HCT116 (cell line): ENCODE measurements at regions not wholly inside any gene's neighbourhood (a gene's known extent, or its start where the extent isn't known, plus 50 kb on each side); places are given as distances from the start of the nearest gene placed in this dataset.

ENCODE experiments used
- CEBPB ChIP-seq: IDR thresholded peaks from 2 replicates; pipeline ENCODE4 v1.6.1; 2012; ENCODE audit warnings: low read depth
- CTCF ChIP-seq, 3 experiments: fragments of 200-600 bp in 1 of 3; sonication (generic) in 1 of 3; IDR thresholded peaks in 2 of 3; conservative IDR thresholded peaks in 1 of 3; 2 replicates each; pipeline ENCODE4 v1.5.1; 2012 to 2017; ENCODE audit warnings: low read depth in 2 of 3, low read length in 2 of 3, antibody characterized with exemption in 1 of 3, borderline replicate concordance in 1 of 3, control low read depth in 1 of 3, mild to moderate bottlenecking in 1 of 3, mixed read lengths in 1 of 3, mixed run types in 1 of 3, moderate library complexity in 1 of 3; ENCODE audit not compliant: insufficient read depth in 1 of 3
- EZH2phosphoT487 ChIP-seq: fragments of 200-600 bp; IDR thresholded peaks from 2 replicates; pipeline ENCODE4 v1.6.1; 2018; ENCODE audit warnings: antibody characterized with exemption, borderline replicate concordance
- POLR2A ChIP-seq: IDR thresholded peaks from 2 replicates; pipeline ENCODE4 v1.7.0; 2011; ENCODE audit warnings: borderline replicate concordance; ENCODE audit not compliant: insufficient read depth, insufficient read length; ENCODE audit errors: extremely low read depth
- POLR2AphosphoS5 ChIP-seq: IDR thresholded peaks from 2 replicates; pipeline ENCODE4 v1.6.1; 2011; ENCODE audit warnings: mild to moderate bottlenecking, low read depth, low read length, moderate library complexity
- RAD21 ChIP-seq: IDR thresholded peaks from 2 replicates; pipeline ENCODE4 v1.6.1; 2012; ENCODE audit warnings: low read depth, mild to moderate bottlenecking
- SP1 ChIP-seq: IDR thresholded peaks from 2 replicates; pipeline ENCODE4 v1.6.1; 2012; ENCODE audit warnings: low read depth
- SRF ChIP-seq: IDR thresholded peaks from 2 replicates; pipeline ENCODE4 v1.6.1; 2012; ENCODE audit warnings: low read depth
- YY1 ChIP-seq: IDR thresholded peaks from 2 replicates; pipeline ENCODE4 v1.6.1; 2011; ENCODE audit warnings: low read length, low read depth, moderate library complexity, mild to moderate bottlenecking; ENCODE audit not compliant: insufficient replicate concordance; ENCODE audit errors: extremely low read depth
- ZBTB33 ChIP-seq: IDR thresholded peaks from 2 replicates; pipeline ENCODE4 v1.6.1; 2011; ENCODE audit warnings: mild to moderate bottlenecking, low read length, moderate library complexity; ENCODE audit not compliant: insufficient replicate concordance; ENCODE audit errors: extremely low read depth
- ZNF274 ChIP-seq: fragments of 200-500 bp; sonication (Bioruptor generic); IDR thresholded peaks from 2 replicates; pipeline ENCODE4 v1.6.1; 2014; ENCODE audit warnings: mild to moderate bottlenecking, low read depth, low read length, inconsistent platforms
- TF ChIP-seq, protein P1 (sequence below): IDR thresholded peaks from 2 replicates; pipeline ENCODE4 v1.6.1; 2012
- TF ChIP-seq, protein P2 (sequence below): IDR thresholded peaks from 2 replicates; pipeline ENCODE4 v1.6.1; 2012; ENCODE audit warnings: low read depth
- TF ChIP-seq, protein P3 (sequence below): IDR thresholded peaks from 2 replicates; pipeline ENCODE4 v1.6.1; 2012

DNA sequence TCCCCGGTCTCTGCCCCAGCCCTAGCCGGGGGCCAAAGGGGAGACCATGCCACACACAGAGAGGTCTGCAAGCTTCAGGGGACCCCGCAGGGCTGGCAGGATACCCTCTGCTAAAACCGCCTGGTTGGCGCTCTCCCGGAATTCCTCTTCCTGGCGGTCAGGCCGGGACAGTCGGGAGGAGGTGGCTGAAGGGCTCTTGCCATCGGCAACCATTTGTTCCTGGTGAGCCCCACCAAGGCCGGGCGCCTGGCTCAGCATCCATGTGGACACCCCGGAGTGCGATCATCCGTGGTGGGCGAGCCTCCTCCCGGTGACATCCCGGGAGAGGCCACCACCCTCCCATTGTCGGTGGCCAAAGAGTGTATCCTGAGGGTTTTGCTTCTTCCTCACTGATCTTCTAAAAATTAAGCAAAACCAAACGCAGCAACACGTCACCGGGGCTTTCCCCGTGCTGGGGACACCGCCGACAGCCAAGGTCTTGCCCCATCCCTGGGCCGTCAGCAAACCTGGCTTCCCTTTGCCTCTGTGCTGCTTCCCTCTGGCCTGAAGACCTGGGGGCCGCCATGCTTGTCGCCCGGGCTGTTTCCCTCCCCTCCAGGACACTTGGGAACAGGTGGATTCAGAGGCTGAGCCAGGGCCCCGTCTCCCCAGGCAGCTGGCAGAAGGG, 59.1 kb upstream of the TTC34 start:
- TF ChIP-seq CTCF (IDR thresholded peaks at IDR 0.05 in 2 of 3, conservative IDR thresholded peaks at IDR 0.05 in 1 of 3; ENCODE audit: borderline replicate concordance in 1 of 3, insufficient read depth in 1 of 3, low read depth in 2 of 3, low read length in 2 of 3) (no peak), POLR2A (no peak), SRF (no peak), EZH2phosphoT487 (no peak), YY1 (no peak), POLR2AphosphoS5 (no peak), SP1 (no peak), RAD21 (no peak), ZBTB33 (no peak), ZNF274 (no peak), CEBPB (no peak)
- TF ChIP-seq, protein P1, sequence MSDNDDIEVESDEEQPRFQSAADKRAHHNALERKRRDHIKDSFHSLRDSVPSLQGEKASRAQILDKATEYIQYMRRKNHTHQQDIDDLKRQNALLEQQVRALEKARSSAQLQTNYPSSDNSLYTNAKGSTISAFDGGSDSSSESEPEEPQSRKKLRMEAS: no peak
- TF ChIP-seq, protein P2, sequence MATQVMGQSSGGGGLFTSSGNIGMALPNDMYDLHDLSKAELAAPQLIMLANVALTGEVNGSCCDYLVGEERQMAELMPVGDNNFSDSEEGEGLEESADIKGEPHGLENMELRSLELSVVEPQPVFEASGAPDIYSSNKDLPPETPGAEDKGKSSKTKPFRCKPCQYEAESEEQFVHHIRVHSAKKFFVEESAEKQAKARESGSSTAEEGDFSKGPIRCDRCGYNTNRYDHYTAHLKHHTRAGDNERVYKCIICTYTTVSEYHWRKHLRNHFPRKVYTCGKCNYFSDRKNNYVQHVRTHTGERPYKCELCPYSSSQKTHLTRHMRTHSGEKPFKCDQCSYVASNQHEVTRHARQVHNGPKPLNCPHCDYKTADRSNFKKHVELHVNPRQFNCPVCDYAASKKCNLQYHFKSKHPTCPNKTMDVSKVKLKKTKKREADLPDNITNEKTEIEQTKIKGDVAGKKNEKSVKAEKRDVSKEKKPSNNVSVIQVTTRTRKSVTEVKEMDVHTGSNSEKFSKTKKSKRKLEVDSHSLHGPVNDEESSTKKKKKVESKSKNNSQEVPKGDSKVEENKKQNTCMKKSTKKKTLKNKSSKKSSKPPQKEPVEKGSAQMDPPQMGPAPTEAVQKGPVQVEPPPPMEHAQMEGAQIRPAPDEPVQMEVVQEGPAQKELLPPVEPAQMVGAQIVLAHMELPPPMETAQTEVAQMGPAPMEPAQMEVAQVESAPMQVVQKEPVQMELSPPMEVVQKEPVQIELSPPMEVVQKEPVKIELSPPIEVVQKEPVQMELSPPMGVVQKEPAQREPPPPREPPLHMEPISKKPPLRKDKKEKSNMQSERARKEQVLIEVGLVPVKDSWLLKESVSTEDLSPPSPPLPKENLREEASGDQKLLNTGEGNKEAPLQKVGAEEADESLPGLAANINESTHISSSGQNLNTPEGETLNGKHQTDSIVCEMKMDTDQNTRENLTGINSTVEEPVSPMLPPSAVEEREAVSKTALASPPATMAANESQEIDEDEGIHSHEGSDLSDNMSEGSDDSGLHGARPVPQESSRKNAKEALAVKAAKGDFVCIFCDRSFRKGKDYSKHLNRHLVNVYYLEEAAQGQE: no peak
- TF ChIP-seq, protein P3, sequence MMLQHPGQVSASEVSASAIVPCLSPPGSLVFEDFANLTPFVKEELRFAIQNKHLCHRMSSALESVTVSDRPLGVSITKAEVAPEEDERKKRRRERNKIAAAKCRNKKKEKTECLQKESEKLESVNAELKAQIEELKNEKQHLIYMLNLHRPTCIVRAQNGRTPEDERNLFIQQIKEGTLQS: no peak
